ENCODE measurements at regions not wholly inside any gene's neighbourhood (a gene's known extent, or its start where the extent isn't known, plus 50 kb on each side); places are given as distances from the start of the nearest gene placed in this dataset.

- no peak for DNase-seq
- H3K27me3 Mint-ChIP-seq: no peaks in the 10 kb centered on the region
- no peak for ATAC-seq (replicated peaks)
- no peaks in the 10 kb centered on the region for H3K36me3 Mint-ChIP-seq (ENCODE audit: insufficient read depth)
- peaks cover 0 to 2% of the 10 kb centered on the region in 2 donors for H3K9me3 Mint-ChIP-seq
- no peaks in the 10 kb centered on the region for H3K4me1 Mint-ChIP-seq (ENCODE audit: low read depth in 2 of 2)
- H3K27ac Mint-ChIP-seq: no peak overlapping the region
- H3K4me3 Mint-ChIP-seq: no peak overlapping the region
These were observed 290.4 kb downstream of the SLC16A7 start for GRCh38 chr12:59886131-59886733.

GRCh38 chr12:59887178-59887577, 291.3 kb downstream of the SLC16A7 start:
- H3K27me3 Mint-ChIP-seq: no peaks in the 10 kb centered on the region
- no peak overlapping the region for H3K27ac Mint-ChIP-seq
- no peaks in the 10 kb centered on the region for H3K4me1 Mint-ChIP-seq (ENCODE audit: low read depth in 2 of 2)
- H3K4me3 Mint-ChIP-seq: no peak overlapping the region
- ATAC-seq (replicated peaks) (no peak), DNase-seq (no peak)
- H3K36me3 Mint-ChIP-seq (ENCODE audit: insufficient read depth): no peaks in the 10 kb centered on the region
- H3K9me3 Mint-ChIP-seq: peaks cover 0 to 2% of the 10 kb centered on the region in 2 donors

- H3K36me3 Mint-ChIP-seq (ENCODE audit: insufficient read depth): no peaks in the 10 kb centered on the region
- no peak overlapping the region for H3K27ac Mint-ChIP-seq
- DNase-seq (no peak), ATAC-seq (replicated peaks) (no peak)
- H3K9me3 Mint-ChIP-seq: peaks cover 0 to 2% of the 10 kb centered on the region in 2 donors
- no peaks in the 10 kb centered on the region for H3K27me3 Mint-ChIP-seq
- no peaks in the 10 kb centered on the region for H3K4me1 Mint-ChIP-seq (ENCODE audit: low read depth in 2 of 2)
- no peak overlapping the region for H3K4me3 Mint-ChIP-seq
These were observed 295.2 kb downstream of the SLC16A7 start for GRCh38 chr12:59890896-59891579.

GRCh38 chr12:59895166-59895775, 299.4 kb downstream of the SLC16A7 start:
- Mint-ChIP-seq H3K36me3 (ENCODE audit: insufficient read depth) (no peaks in the 10 kb centered on the region), H3K27ac (no peak overlapping the region), H3K9me3 (no peaks in the 10 kb centered on the region), H3K27me3 (no peaks in the 10 kb centered on the region), H3K4me3 (no peak overlapping the region), H3K4me1 (ENCODE audit: low read depth in 2 of 2) (no peaks in the 10 kb centered on the region)
- no peak for ATAC-seq (replicated peaks)
- DNase-seq: no peak

GRCh38 chr12:59904874-59905521, 309.2 kb downstream of the SLC16A7 start:
- no peaks in the 10 kb centered on the region for H3K27me3 Mint-ChIP-seq
- ATAC-seq (replicated peaks) (no peak), DNase-seq (no peak)
- H3K36me3 Mint-ChIP-seq (ENCODE audit: insufficient read depth): no peaks in the 10 kb centered on the region
- no peak overlapping the region for H3K4me3 Mint-ChIP-seq
- H3K4me1 Mint-ChIP-seq (ENCODE audit: low read depth in 2 of 2): no peaks in the 10 kb centered on the region
- H3K9me3 Mint-ChIP-seq: peaks cover 0 to 3% of the 10 kb centered on the region in 2 donors
- no peak overlapping the region for H3K27ac Mint-ChIP-seq

GRCh38 chr12:59911516-59911915, 315.7 kb downstream of the SLC16A7 start:
- DNase-seq (no peak), ATAC-seq (replicated peaks) (no peak)
- H3K9me3 Mint-ChIP-seq: peaks cover 0 to 5% of the 10 kb centered on the region in 2 donors
- H3K36me3 Mint-ChIP-seq (ENCODE audit: insufficient read depth): no peaks in the 10 kb centered on the region
- no peak overlapping the region for H3K27ac Mint-ChIP-seq
- no peaks in the 10 kb centered on the region for H3K27me3 Mint-ChIP-seq
- H3K4me1 Mint-ChIP-seq (ENCODE audit: low read depth in 2 of 2): no peaks in the 10 kb centered on the region
- H3K4me3 Mint-ChIP-seq: no peak overlapping the region

GRCh38 chr12:59916988-59917387, 321.2 kb downstream of the SLC16A7 start:
- Mint-ChIP-seq H3K4me1 (ENCODE audit: low read depth in 2 of 2) (no peaks in the 10 kb centered on the region), H3K36me3 (ENCODE audit: insufficient read depth) (no peaks in the 10 kb centered on the region), H3K27ac (no peak overlapping the region), H3K27me3 (no peaks in the 10 kb centered on the region), H3K9me3 (peaks cover 5 to 6% of the 10 kb centered on the region in 2 donors), H3K4me3 (no peak overlapping the region)
- ATAC-seq (replicated peaks) (no peak), DNase-seq (no peak)

GRCh38 chr12:59927032-59927431, 331.2 kb downstream of the SLC16A7 start:
- DNase-seq: no peak
- no peaks in the 10 kb centered on the region for H3K27me3 Mint-ChIP-seq
- H3K9me3 Mint-ChIP-seq: peaks cover 0 to 5% of the 10 kb centered on the region in 2 donors
- no peaks in the 10 kb centered on the region for H3K36me3 Mint-ChIP-seq (ENCODE audit: insufficient read depth)
- no peak overlapping the region for H3K27ac Mint-ChIP-seq
- no peak for ATAC-seq (replicated peaks)
- no peak overlapping the region for H3K4me3 Mint-ChIP-seq
- no peaks in the 10 kb centered on the region for H3K4me1 Mint-ChIP-seq (ENCODE audit: low read depth in 2 of 2)

- DNase-seq (no peak), ATAC-seq (replicated peaks) (no peak)
- Mint-ChIP-seq H3K4me1 (ENCODE audit: low read depth in 2 of 2) (no peaks in the 10 kb centered on the region), H3K27ac (no peak overlapping the region), H3K9me3 (peaks cover 0 to 5% of the 10 kb centered on the region in 2 donors), H3K4me3 (no peak overlapping the region), H3K27me3 (no peaks in the 10 kb centered on the region), H3K36me3 (ENCODE audit: insufficient read depth) (no peaks in the 10 kb centered on the region)
These were observed 332.6 kb downstream of the SLC16A7 start for GRCh38 chr12:59928416-59928815.

GRCh38 chr12:59929110-59929509, 333.3 kb downstream of the SLC16A7 start:
- ATAC-seq (replicated peaks) (no peak), DNase-seq (no peak)
- H3K9me3 Mint-ChIP-seq: peaks cover 0 to 2% of the 10 kb centered on the region in 2 donors
- no peak overlapping the region for H3K27ac Mint-ChIP-seq
- H3K27me3 Mint-ChIP-seq: no peaks in the 10 kb centered on the region
- H3K4me1 Mint-ChIP-seq (ENCODE audit: low read depth in 2 of 2): no peaks in the 10 kb centered on the region
- H3K36me3 Mint-ChIP-seq (ENCODE audit: insufficient read depth): no peaks in the 10 kb centered on the region
- H3K4me3 Mint-ChIP-seq: no peak overlapping the region

- ATAC-seq (replicated peaks) (no peak), DNase-seq (no peak)
- Mint-ChIP-seq H3K27me3 (no peaks in the 10 kb centered on the region), H3K9me3 (peaks cover 0 to 5% of the 10 kb centered on the region in 2 donors), H3K27ac (no peak overlapping the region), H3K4me1 (ENCODE audit: low read depth in 2 of 2) (no peaks in the 10 kb centered on the region), H3K36me3 (ENCODE audit: insufficient read depth) (no peaks in the 10 kb centered on the region), H3K4me3 (no peak overlapping the region)
These were observed 338.7 kb downstream of the SLC16A7 start for GRCh38 chr12:59934486-59934885.

- Mint-ChIP-seq H3K27me3 (no peaks in the 10 kb centered on the region), H3K27ac (no peak overlapping the region), H3K9me3 (peaks cover 0 to 5% of the 10 kb centered on the region in 2 donors), H3K4me3 (no peak overlapping the region), H3K36me3 (ENCODE audit: insufficient read depth) (no peaks in the 10 kb centered on the region), H3K4me1 (ENCODE audit: low read depth in 2 of 2) (no peaks in the 10 kb centered on the region)
- no peak for ATAC-seq (replicated peaks)
- no peak for DNase-seq
These were observed 340.7 kb downstream of the SLC16A7 start for GRCh38 chr12:59936534-59936933.

- ATAC-seq (replicated peaks) (no peak), DNase-seq (no peak)
- Mint-ChIP-seq H3K4me3 (no peak overlapping the region), H3K36me3 (ENCODE audit: insufficient read depth) (no peaks in the 10 kb centered on the region), H3K27me3 (no peaks in the 10 kb centered on the region), H3K9me3 (peaks cover 0 to 5% of the 10 kb centered on the region in 2 donors), H3K4me1 (ENCODE audit: low read depth in 2 of 2) (no peaks in the 10 kb centered on the region), H3K27ac (no peak overlapping the region)
These were observed 341.3 kb downstream of the SLC16A7 start for GRCh38 chr12:59937148-59937547.
